T-helper 9 cell (primary cell): ENCODE measurements at regions not wholly inside any gene's neighbourhood (a gene's known extent, or its start where the extent isn't known, plus 50 kb on each side); places are given as distances from the start of the nearest gene placed in this dataset.

Experiments
- DNase-seq: peaks from one replicate; pipeline ENCODE4 v3.0.0-alpha.2; 2020

DNA sequence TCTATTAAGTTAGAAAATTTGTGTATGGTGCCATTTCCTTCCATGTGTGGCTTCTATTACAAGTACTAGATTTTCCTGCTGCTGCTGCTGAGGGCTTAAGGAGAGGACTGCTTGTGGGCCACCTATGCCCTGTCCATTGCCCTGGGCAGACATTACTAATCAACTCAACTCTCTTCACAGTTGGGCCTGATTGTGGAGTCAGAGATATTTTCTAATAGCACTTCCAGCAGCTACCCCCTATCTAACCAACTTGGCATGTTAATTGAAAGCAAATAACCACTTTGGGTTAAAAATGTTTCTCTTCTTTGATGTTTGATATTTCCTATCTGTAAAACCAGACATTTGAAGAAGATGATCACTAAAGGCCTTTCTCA, 242.0 kb downstream of the EDEM1 start:
- DNase-seq: no peak

DNA sequence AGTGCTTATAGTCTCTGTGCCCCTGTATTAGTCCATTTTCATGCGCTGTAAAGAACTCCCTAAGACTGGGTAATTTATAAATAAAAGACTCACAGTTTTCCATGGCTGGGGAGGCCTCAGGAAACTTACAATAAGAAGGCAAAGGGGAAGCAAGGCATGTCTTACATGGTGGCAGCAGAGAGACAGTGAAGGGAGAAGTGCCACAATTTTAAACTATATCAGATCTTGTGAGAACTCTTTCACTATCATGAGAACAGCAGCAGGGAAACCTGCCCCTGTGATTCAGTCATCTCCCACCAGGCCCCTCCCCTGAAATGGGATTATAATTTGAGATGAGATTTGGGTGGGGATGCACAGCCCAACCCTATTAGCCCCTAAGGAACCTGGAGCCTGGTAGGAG, 243.2 kb downstream of the EDEM1 start:
- no peak for DNase-seq

DNA sequence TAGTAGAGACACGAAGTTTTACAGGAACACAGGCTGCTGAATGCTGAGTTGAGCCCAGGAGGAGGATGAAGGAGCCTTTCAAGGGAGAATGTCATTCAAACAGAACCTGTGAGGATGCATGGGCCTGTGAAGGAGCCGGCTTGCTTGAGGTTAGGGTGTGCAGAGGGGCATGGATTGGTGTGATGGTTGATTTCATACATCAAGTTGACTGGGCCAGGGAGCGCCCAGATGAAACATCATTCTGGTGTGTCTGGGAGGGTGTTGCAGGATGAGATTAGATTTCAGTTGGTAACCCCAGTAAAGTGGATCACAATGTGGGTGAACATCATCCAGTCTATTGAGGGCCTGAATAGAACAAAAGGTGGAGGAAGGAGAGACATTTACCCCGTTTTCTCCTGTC, 243.6 kb downstream of the EDEM1 start:
- no peak for DNase-seq

DNA sequence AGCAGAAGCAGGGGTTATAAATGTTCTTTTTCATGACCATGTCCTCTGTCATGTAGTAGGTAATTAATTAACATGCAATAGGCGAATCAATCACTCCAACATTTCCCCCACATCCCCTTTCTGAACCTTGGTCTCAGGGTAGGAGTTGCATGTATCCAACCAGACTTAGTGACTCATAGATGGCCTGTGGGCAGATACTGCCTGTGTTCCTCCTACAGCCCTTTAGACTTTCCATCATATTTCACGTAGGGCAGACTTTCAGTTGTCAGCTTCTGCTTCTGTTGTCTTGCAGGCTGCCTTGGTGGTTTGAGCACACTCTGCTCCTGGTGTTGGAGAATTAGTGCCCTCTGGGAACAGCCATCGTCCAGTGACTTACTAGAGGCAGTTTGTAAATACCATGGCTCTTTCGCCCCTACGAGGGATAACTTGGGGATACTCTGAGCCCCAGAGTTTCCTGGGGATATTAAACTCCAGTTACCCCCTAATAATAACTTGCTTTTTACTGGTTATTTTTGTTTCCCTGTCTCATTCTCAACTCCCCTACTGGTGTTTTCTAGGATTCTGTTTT, 244.4 kb downstream of the EDEM1 start:
- DNase-seq: no peak

DNA sequence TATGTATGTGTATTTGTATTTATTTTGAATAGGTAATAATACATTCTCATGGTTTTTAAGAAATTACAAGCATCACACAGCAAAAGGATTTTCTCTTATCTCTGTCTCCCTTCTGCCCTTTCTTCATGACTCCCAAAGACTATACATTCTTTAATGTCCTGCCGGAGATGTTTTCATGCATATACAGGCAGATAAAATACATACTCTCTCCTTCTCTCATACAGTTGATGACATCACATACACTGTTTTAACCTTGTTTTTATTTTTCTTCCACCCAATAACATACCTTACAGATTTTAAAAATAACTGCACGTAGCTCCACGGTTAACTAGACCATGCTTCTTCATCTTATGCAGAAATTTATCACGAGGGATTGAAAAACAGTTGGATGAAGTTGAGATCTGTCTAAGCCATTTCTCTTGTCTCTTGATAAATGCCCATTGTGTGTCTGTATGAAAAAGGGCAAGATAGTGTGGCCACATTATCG, 249.8 kb downstream of the EDEM1 start:
- DNase-seq: no peak

DNA sequence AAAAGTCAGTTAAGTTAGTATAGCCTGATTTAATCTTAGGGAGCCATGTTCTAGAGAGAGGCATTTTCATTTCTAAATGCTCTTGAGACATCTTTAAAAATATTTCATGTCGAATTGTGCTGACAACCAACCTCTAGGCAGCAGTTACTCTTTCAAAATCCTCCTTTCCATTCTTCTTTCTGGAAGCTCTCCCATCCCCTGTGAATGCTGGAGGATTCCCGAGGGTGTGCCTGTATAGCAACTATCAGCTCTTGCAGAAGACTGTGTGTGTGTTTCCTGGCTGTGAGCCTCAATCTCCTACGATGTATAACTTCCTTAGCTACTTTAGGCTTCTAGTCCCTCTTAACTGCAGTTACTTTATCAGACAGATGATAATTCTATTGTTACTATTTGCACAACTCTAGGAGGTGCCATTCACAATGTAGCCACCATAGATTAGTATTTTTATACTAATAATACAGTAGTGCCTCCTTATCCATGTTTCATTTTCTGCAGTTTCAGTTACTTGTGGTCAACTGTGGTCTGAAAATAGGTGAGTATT, 250.3 kb downstream of the EDEM1 start:
- DNase-seq: no peak

DNA sequence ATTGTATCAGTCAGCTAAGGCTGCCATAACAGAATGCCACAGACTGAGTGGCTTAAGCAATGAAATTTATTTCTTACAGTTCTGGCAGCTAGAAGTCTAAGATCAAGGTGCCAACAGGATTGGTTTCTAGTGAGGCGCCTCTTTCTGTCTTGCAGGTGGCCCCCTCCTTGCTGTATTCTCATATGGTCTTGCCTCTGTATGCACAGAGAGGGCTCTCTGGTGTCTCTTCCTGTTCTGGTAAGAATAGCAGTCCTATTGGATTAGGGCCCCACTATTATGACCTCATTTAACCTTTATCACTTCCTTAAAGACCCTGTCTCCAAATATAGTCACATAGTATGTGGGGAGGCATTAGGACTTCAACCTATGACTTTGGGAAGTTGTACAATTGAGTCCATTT, 253.9 kb downstream of the EDEM1 start:
- no peak for DNase-seq

DNA sequence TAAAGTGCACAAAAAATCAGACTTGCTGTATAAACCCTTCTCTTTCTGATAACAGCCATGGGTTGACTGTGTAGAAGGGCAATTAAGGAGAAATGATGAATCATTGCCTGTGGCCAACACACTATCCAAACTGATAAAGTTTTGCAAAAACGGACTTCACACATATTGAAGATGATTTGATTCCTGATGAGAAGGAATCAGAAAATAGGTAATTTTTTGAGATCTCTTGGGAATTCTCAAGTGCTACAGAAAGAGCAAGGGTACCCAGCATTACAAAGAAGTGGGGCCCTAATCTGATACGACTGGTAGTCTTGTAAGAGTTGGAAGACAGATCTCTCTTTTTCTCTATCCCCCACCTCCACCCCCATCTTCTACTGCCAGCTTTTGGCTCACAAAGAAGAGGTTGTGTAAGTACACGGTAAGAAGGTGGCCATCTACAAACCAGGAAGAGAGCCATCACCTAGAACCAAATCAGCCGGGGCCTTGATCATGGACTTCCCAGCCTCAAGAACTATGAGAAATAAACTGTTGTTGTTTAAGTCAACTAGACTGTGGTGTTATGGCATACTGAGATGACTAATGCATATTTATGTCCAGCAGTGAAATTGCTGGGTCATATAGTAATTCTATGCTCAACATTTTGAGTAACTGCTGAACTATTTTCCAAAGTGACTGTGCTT, 254.7 kb downstream of the EDEM1 start:
- no peak for DNase-seq

DNA sequence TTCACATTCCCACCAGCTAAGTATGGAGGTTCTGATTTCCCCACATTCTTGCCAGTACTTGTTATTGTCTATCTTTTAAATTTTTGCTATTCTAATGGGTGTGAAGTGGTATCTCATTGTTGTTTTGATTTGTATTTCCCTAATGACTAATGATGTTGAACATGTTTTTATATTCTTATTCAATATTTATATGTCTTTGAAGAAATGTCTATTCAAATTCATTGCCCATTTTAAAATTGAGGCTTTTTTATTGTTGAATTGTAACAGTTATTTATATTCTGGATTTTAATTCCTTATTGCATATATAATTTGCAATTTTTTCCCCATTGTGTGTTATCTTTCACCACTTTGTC, 255.3 kb downstream of the EDEM1 start:
- DNase-seq: no peak

DNA sequence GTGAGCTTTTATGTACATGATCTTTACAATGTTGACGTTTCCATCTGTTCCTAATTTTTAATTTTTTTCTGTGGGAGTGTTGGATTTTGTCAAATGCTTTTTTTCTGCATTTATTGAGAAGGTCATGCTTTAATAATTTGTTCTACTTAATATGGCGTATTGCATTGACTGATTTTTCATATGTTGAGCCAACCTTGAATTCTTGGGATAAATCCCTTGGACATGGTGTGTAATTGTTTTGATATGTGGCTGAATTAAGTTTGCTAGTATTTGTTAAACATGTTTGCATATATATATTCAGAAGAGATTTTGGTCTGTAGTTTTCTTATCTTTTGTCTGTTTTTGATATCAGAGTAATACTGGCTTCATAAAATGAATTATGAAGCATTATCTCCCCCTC, 256.7 kb downstream of the EDEM1 start:
- no peak for DNase-seq

DNA sequence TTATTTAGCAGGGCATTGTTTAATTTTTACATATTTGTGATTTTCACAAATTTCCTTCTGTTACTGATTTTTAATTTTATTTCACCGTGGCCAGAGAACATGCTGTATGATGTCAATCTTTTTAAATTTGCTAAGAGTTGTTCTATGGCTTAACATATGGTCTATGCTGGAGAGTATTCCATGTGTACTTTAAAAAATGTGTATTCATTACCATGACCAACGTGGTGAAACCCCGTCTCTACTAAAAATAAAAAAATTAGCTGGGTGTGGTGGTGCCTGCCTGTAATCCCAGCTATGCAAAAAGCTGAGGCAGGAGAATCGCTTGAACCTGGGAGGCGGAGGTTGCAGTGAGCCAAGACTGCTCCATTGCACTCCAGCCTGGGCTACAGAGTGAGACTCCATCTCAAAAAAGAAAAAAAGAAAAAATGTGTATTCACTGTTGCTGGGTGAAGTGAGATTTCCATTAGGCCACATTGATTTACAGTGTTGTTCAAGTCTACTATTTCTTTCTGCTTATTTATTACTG, 258.2 kb downstream of the EDEM1 start:
- DNase-seq: no peak

DNA sequence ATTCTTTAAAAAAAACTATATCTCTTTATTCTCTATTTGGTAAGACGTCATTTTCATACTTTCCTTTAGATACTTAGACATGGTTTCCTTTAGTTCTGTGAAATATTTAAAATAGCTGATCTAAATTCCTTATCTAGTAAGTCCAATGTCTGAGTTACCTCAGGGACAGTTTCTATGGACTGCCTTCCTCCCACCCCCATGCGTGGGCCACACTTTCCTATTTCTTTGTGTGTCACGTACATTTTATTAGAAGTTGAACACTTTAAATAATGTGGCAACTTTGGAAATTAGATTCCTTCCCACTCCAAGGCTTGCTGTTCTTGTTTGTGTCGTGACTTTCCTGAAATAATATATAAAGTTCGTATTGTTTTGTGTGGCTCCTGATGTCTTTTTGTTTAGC, 260.7 kb downstream of the EDEM1 start:
- no peak for DNase-seq

DNA sequence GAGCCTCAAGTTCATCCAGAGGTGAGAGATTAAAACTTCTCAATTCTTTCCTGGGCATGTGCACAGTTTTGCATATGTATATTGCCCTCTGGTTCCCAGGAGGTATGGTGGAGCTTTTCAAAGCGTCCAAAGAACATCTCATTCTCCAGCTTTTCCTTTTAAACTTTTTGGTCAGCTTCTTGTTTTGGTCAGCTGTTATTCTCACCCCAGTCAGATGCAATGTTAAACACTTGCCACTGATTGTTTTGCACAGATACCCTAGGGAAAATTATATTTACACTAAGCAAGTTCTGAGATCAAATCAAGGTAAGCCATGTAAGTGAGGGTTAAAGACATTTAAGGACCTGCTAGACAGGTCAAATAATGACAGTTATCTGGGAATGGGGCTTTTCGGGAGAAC, 261.3 kb downstream of the EDEM1 start:
- no peak for DNase-seq

DNA sequence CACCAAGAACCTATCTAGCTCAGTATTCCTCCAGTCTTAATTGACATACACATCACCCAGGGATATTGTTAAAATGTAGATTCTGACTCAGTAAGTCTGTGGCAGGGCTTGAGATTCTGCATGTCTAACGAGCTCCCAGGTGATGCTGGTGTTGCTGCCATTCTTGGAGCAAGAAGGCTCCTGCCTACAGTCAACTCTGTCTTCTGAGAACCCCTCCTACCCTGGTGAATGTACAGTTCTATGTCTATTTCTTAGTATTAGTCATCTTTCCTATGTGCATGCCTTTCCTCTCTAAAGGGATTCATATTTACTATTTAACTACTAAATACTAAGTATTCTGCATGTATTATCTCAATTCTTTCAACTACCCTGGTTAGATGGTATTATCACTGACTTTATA, 268.7 kb downstream of the EDEM1 start:
- no peak for DNase-seq

DNA sequence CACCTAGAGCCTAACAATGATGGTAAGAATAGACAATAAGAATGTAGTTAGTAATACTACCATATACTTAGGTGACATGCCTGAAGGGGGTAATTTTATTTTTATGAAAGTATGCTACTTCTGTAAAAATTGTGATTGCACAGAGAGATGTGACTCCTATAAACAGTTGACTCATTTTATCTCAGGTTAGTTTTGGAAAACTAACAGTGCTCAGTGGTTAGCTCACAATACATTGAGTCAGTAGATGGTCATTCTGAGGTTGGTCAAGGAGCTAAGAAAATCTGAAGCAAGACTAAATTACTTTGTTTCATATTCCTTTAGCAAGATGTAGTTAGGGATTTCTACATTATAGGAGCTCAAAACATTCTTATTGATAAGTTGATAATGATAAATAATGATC, 271.0 kb downstream of the EDEM1 start:
- DNase-seq: no peak

DNA sequence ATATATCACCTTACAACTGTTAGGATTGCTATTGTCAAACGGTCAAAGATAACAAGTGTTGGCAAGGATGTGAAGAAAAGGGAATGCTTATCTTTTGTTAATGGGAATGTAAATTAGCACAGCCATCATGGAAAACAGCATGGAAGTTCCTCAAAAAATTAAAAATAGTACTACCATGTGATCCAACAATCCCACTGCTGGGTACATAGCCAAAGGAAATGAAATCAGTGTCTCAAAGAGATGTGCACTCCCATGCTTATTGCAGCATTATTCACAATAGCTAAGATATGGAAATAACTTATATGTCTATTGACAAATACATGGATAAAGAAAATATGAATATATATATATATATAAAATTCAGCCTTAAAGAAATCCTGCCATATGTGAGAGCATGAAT, 274.6 kb downstream of the EDEM1 start:
- DNase-seq: no peak

DNA sequence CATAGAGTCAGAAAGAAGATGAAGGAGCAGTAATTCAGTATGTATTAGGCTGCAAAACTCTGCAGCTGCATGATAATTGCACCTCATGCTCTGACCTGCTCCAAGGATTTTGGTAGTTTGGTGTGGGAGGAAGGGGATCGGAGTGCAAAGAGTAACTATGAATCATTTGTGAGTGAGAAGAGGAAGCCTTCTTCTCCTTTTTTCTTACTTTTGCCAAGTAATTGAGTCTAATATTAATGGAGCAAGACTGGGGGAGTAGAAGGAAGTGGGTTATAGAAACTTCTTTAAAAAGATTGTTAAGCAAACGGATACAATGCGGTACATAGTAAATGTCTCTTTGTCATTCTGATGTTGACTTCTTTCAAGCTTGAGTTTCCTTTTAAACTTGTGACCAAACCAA, 276.5 kb downstream of the EDEM1 start:
- no peak for DNase-seq

DNA sequence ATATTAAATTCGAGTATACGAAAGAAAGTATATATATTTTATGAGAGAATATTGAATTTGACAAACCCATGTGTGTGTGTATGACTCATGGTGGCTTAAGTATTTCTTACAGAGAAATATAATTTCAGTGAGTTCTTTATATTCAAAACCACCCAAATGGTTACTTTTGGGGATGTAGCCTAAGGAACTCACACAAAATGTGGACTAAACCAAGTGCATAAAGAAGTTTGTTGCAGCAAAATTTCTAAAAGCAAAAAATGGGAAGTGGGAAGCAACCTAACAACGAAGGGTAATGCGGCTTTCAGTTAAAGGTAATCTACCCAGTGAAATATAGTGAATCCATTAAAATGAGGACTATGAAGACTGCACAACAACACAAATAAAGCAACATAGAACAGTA, 277.1 kb downstream of the EDEM1 start:
- DNase-seq: no peak

DNA sequence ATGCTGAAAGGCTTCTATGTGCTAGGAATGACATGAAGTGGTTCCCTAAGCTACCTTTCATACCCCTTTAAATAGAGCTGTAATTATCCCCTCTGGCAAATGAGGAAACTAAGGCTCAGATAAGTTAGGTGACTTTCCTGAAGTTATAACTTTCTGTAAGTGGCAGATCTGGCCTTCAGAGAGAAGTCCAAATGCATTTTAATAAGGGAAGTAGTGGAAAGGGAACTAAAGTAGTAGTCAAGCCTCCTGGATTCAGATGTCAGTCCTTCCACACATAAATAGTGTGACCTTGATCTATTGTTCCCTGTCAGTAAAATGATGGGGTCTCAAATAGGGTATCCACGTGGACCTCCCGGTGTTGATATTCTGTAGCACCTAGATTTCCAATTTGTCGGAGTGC, 277.7 kb downstream of the EDEM1 start:
- no peak for DNase-seq

DNA sequence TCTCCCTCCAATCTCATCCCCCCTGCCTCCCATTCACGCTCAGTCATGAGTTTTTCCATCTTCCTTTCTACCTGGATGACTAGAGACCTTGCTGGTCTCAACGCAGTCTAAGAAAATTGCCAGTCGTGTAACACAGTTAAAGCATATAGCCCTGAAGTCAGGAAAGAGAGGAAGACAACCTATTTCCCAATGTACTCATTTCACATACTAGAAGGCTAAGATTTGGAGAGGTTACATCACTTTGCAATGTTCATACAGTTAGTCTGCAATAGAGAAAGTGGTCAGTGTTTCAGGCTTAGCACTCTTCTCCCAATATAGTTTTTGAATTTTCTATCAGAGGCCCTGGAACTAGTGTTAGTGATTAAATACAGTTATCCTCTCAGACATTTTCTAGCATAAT, 278.6 kb downstream of the EDEM1 start:
- DNase-seq: no peak

DNA sequence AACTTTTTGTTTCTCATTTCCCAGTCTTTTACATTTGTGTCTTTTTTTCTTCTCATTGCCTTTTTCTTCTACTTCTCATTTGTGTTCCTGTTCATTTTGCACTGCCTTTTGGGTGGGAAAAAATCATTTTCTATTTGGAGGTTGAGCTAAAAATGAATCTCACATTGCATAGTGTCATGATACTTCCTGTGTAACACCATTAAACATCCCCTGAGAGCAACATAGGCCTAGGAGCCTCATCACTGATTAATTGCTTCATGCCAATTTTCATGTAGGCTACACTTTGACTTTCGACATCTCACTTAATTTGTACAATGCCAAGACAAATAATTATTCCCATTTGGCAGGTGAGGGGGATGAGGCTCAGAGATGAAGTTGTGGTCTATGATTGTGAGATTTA, 279.2 kb downstream of the EDEM1 start:
- DNase-seq: no peak

DNA sequence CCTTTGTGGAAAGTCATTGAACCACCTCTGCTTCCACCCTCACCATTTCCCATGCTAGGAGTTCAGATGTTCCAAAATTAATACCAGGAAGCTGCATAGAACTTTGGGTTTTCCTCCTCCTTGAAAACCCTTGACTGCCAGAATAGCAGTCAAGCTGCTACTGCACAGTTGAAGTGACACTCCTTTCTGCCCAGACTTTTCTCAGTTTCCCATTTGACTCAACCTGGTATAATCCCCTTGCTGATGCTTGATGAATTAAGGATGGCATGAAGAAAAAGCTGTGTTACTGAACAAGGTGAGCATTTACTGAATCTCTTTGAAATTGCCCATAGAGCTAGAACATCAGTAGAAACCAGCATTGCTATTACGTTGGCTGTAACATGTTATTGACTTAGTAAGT, 286.0 kb downstream of the EDEM1 start:
- DNase-seq: no peak

DNA sequence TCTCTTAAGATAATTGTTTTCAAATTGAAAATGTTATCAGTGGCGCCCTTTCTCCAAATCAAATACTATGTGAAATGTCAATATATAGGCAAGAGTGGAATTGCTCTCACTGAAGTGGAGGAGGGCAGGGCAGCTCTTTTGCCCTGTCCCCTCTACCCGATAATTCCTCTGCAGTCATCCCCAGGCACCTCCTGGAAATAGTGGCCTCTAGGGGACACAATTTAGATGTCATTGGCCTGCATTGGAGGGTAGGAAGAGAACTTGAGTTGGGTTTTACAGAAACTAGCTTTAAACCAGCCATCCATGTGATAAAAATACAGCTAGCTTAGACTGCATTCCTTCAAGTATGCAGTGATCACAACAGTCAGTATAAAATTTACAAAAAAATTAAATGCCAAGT, 288.9 kb downstream of the EDEM1 start:
- DNase-seq: no peak

DNA sequence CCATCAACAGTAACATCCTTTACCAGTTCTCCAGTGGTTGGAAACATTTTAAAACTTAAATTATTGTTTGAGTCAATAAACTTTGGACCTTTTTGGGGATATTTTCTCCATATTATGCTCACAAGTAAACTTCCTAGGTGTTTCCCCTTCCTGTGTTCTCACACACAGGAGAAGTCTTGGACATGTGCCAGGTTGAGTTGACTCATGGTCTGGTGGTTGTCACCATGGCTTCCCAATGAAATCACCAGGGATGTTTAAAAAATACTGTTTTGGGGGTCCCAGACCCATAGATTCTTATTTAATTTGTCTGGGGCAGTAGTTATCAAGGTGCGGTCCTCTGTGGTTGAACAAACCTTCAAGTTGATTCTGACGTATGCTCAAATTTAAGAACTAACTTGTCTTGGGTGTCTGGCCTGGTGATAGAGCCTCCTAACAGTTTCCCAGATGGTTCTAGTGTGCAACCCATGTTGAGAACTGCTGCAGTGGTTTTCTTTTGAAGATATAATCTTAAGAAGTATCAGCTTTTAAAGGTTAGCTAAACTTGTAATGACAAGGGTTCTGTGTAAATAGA, 291.8 kb downstream of the EDEM1 start:
- DNase-seq: no peak
